Esophagus squamous epithelium (tissue), 4 donors: ENCODE measurements at regions not wholly inside any gene's neighbourhood (a gene's known extent, or its start where the extent isn't known, plus 50 kb on each side); places are given as distances from the start of the nearest gene placed in this dataset.

Experiments
- POLR2A ChIP-seq, 4 donors: fragments of 450-650 bp; IDR thresholded peaks; one replicate each; pipeline ENCODE4 v1.6.1; 2017; ENCODE audit warnings: antibody characterized with exemption in 4 of 4, mild to moderate bottlenecking in 4 of 4, moderate library complexity in 3 of 4
- TF ChIP-seq, protein P1 (sequence below), 6 experiments: fragments of 450-650 bp in 4 of 6; fragments of 200-600 bp in 2 of 6; sonication (generic) in 2 of 6; IDR thresholded peaks; one replicate each; pipeline ENCODE4 v1.5.1; 2016 to 2019; ENCODE audit warnings: antibody characterized with exemption in 6 of 6, mild to moderate bottlenecking in 4 of 6, moderate library complexity in 4 of 6

- TF ChIP-seq, protein P1, sequence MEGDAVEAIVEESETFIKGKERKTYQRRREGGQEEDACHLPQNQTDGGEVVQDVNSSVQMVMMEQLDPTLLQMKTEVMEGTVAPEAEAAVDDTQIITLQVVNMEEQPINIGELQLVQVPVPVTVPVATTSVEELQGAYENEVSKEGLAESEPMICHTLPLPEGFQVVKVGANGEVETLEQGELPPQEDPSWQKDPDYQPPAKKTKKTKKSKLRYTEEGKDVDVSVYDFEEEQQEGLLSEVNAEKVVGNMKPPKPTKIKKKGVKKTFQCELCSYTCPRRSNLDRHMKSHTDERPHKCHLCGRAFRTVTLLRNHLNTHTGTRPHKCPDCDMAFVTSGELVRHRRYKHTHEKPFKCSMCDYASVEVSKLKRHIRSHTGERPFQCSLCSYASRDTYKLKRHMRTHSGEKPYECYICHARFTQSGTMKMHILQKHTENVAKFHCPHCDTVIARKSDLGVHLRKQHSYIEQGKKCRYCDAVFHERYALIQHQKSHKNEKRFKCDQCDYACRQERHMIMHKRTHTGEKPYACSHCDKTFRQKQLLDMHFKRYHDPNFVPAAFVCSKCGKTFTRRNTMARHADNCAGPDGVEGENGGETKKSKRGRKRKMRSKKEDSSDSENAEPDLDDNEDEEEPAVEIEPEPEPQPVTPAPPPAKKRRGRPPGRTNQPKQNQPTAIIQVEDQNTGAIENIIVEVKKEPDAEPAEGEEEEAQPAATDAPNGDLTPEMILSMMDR (IDR thresholded peaks at IDR 0.05) = no peak
- TF ChIP-seq POLR2A (IDR thresholded peaks at IDR 0.05) = no peak
Observed at GRCh38 chr2:131724019-131724418, 196.3 kb downstream of the CCDC74A start.
